Adrenal gland (tissue), 5 donors: ENCODE measurements at regions not wholly inside any gene's neighbourhood (a gene's known extent, or its start where the extent isn't known, plus 50 kb on each side); places are given as distances from the start of the nearest gene placed in this dataset.

Source experiments
- CTCF ChIP-seq, 6 experiments: fragments of 450-650 bp in 4 of 6; fragments of 200-600 bp in 2 of 6; sonication (generic) in 1 of 6; IDR thresholded peaks; 1 replicate in 5 of 6; 2 replicates in 1 of 6; pipeline versions ENCODE4 v1.5.1 to v1.8.0; 2016 to 2021; ENCODE audit warnings: antibody characterized with exemption in 6 of 6, mild to moderate bottlenecking in 2 of 6, moderate library complexity in 1 of 6
- POLR2A ChIP-seq, 2 donors: fragments of 450-650 bp; IDR thresholded peaks; one replicate each; pipeline ENCODE4 v1.6.1; 2017; ENCODE audit warnings: antibody characterized with exemption in 2 of 2, mild to moderate bottlenecking in 2 of 2, moderate library complexity in 1 of 2
- donor health status: DM: no; HTN: no; CAD: no.

DNA sequence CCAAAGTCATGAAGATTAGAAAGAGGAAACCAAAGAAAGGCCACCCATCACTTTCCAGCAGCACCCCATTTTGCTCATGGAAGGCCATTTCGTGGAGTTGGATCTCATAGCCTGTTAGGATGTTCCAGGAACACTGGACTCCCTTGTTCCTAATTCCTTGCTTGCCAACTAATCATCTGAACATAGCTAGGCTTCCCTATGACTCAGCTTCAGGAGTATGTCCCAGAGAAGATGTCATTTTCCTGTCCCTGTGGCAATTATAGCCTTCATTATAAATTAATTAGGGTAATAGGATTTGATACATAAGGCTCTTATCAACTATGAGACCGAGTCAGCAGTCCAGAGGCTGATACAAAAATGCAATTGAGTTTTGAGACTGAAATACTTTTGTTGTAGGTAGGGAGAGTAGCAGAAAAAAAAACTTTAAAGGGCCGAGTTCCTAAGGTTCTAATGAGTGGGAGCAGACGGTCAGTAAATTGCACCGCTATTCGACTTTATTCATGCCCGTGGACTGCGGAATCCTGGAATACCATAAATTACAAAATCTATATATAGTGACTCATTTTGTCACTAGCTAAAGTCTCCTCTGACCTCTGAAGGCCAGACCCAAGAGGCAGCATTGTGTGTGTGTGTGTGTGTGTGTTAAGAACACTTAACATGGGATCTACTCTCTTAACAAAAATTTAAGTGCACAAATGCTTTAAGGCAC, 311.8 kb downstream of the FBXO15 start:
- TF ChIP-seq CTCF (IDR thresholded peaks at IDR 0.05) (no peak), POLR2A (IDR thresholded peaks at IDR 0.05) (no peak)
